ENCODE measurements at regions not wholly inside any gene's neighbourhood (a gene's known extent, or its start where the extent isn't known, plus 50 kb on each side); places are given as distances from the start of the nearest gene placed in this dataset.

- TF ChIP-seq E2F6 (IDR thresholded peaks at IDR 0.05; ENCODE audit: borderline replicate concordance in 1 of 2, extremely low read depth in 1 of 2, insufficient read depth in 1 of 2, insufficient read length in 1 of 2, low read depth in 1 of 2, low read length in 1 of 2, poor library complexity in 1 of 2, severe bottlenecking in 1 of 2) (no peak), ZFP30 (CRISPR knock-in tag; IDR thresholded peaks at IDR 0.05; ENCODE audit: borderline replicate concordance) (no peak), FUS (optimal IDR thresholded peaks at IDR 0.05; ENCODE audit: low read depth, low read length) (no peak), FOXA3 (CRISPR knock-in tag; conservative IDR thresholded peaks at IDR 0.05 in 1 of 2, IDR thresholded peaks at IDR 0.05 in 1 of 2) (no peak), SUPT5H (IDR thresholded peaks at IDR 0.05) (no peak), NR3C1 (CRISPR knock-in tag; IDR thresholded peaks at IDR 0.05) (no peak), ZNF3 (CRISPR knock-in tag; IDR thresholded peaks at IDR 0.05) (no peak), ILF3 (IDR thresholded peaks at IDR 0.05; ENCODE audit: borderline replicate concordance) (no peak), HDAC2 (IDR thresholded peaks at IDR 0.05) (peak; percentile 50), SP1 (CRISPR knock-in tag; IDR thresholded peaks at IDR 0.05) (no peak), NR4A1 (CRISPR knock-in tag; IDR thresholded peaks at IDR 0.05) (no peak), NR4A1 (tag; IDR thresholded peaks at IDR 0.05) (no peak), ZBTB11 (CRISPR knock-in tag; IDR thresholded peaks at IDR 0.05) (no peak), PML (IDR thresholded peaks at IDR 0.05; ENCODE audit: low read length) (no peak), ZBTB49 (CRISPR knock-in tag; IDR thresholded peaks at IDR 0.05; ENCODE audit: borderline replicate concordance) (no peak), CBX2 (IDR thresholded peaks at IDR 0.05; ENCODE audit: insufficient read depth, low read length, poor library complexity, severe bottlenecking) (no peak), SMAD3 (CRISPR knock-in tag; conservative IDR thresholded peaks at IDR 0.05) (no peak), SRF (CRISPR knock-in tag; IDR thresholded peaks at IDR 0.05) (no peak), RBM14 (IDR thresholded peaks at IDR 0.05; ENCODE audit: borderline replicate concordance, insufficient read depth, low read depth, low read length) (no peak), ZNF707 (CRISPR knock-in tag; conservative IDR thresholded peaks at IDR 0.05) (no peak), HOXB6 (CRISPR knock-in tag; IDR thresholded peaks at IDR 0.05; ENCODE audit: borderline replicate concordance) (no peak)
These were observed 121.6 kb downstream of the ALOX5 start (continued) for GRCh38 chr10:45495438-45496152.

Data from K562 (cell line).